GM13977 (cell line): ENCODE measurements at regions not wholly inside any gene's neighbourhood (a gene's known extent, or its start where the extent isn't known, plus 50 kb on each side); places are given as distances from the start of the nearest gene placed in this dataset.
"Not testable (repeated sequence)": the region's sequence is repeated elsewhere in the genome, so short reads cannot be mapped to it uniquely, and the experiment has no call there.

Experiments
- DNase-seq: peaks from one replicate; pipeline ENCODE4 v3.0.0; 2012; ENCODE audit warnings: low spot score
- CTCF ChIP-seq: IDR thresholded peaks from 2 replicates; pipeline ENCODE4 v1.5.1; 2012; ENCODE audit warnings: mild to moderate bottlenecking, control low read depth; ENCODE audit not compliant: insufficient read depth; ENCODE audit errors: extremely low read depth, missing control alignments
- in situ Hi-C: fragments of 300-500 bp; cut with MboI; formaldehyde crosslinking; loops from one replicate; pipeline ENCODE4 v1.12.0; 2022; ENCODE audit warnings: low sequenced_read_pairs, low pct_unique_long_range_greater_than_20kb, mixed read lengths, inconsistent platforms; ENCODE audit not compliant: unreplicated experiment

GRCh38 chr9:78112406-78112805 lies 80.8 kb upstream of the GNAQ start:
- DNase-seq = no peak
- in situ Hi-C loops = no loop called here
- TF ChIP-seq CTCF = no peak

GRCh38 chr9:78112004-78112403 lies 80.4 kb upstream of the GNAQ start:
- in situ Hi-C loops = no loop called here
- TF ChIP-seq CTCF = no peak
- DNase-seq = no peak

GRCh38 chr9:78109075-78109474 lies 77.5 kb upstream of the GNAQ start:
- no peak for DNase-seq
- in situ Hi-C loops = no loop called here
- no peak for TF ChIP-seq CTCF

- DNase-seq, in situ Hi-C loops: not testable (repeated sequence)
Observed at GRCh38 chr9:78106586-78106985, 75.0 kb upstream of the GNAQ start.

- in situ Hi-C loops = no loop called here
- TF ChIP-seq CTCF = no peak
- DNase-seq = no peak
Observed at GRCh38 chr9:78103971-78104433, 72.4 kb upstream of the GNAQ start.

- TF ChIP-seq CTCF = no peak
- DNase-seq = no peak
- in situ Hi-C loops = no loop called here
Observed at GRCh38 chr9:78101247-78101646, 69.6 kb upstream of the GNAQ start.

- no peak for TF ChIP-seq CTCF
- in situ Hi-C loops = no loop called here
- no peak for DNase-seq
Observed at GRCh38 chr9:78097541-78097940, 65.9 kb upstream of the GNAQ start.
